Neural progenitor cell (in vitro differentiated cells): ENCODE measurements at regions not wholly inside any gene's neighbourhood (a gene's known extent, or its start where the extent isn't known, plus 50 kb on each side); places are given as distances from the start of the nearest gene placed in this dataset.

ENCODE experiments used
- CTCF ChIP-seq: fragments of 200-600 bp; sonication (generic); IDR thresholded peaks from 2 replicates; pipeline ENCODE4 v1.5.1; 2017; ENCODE audit warnings: antibody characterized with exemption, mild to moderate bottlenecking
- EZH2 ChIP-seq: fragments of 200-600 bp; sonication (generic); IDR thresholded peaks from 2 replicates; pipeline ENCODE4 v1.6.1; 2017; ENCODE audit warnings: antibody characterized with exemption, mild to moderate bottlenecking, moderate library complexity

- TF ChIP-seq CTCF (no peak), EZH2 (no peak)
Observed at GRCh38 chr16:72371307-72372086, 199.5 kb upstream of the PMFBP1 start.
